KMS-11 (cell line): ENCODE measurements at regions not wholly inside any gene's neighbourhood (a gene's known extent, or its start where the extent isn't known, plus 50 kb on each side); places are given as distances from the start of the nearest gene placed in this dataset.
"Not testable (repeated sequence)": the region's sequence is repeated elsewhere in the genome, so short reads cannot be mapped to it uniquely, and the experiment has no call there.

Source experiments
- H2AFZ ChIP-seq: fragments of 200-600 bp; sonication (generic); 2 replicates; pipeline ENCODE4 v1.6.1; 2016; ENCODE audit warnings: antibody characterized with exemption, mixed run types, low read depth
- H3K27ac ChIP-seq: fragments of 200-600 bp; sonication (generic); 2 replicates; pipeline ENCODE4 v1.6.1; 2016; ENCODE audit warnings: mild to moderate bottlenecking, mixed run types
- H3K27me3 ChIP-seq: fragments of 200-600 bp; sonication (generic); 2 replicates; pipeline ENCODE4 v1.6.1; 2017; ENCODE audit warnings: mild to moderate bottlenecking, low read depth, mixed run types, moderate library complexity; ENCODE audit not compliant: insufficient read depth
- H3K36me3 ChIP-seq: fragments of 200-600 bp; sonication (generic); 2 replicates; pipeline ENCODE4 v1.6.1; 2017; ENCODE audit warnings: mild to moderate bottlenecking, mixed run types; ENCODE audit not compliant: insufficient read depth
- H3K4me1 ChIP-seq: fragments of 200-600 bp; sonication (generic); 2 replicates; pipeline ENCODE4 v1.6.1; 2016; ENCODE audit warnings: mild to moderate bottlenecking, low read depth, mixed run types; ENCODE audit not compliant: poor library complexity, severe bottlenecking
- H3K4me2 ChIP-seq: fragments of 200-600 bp; sonication (generic); 2 replicates; pipeline ENCODE4 v1.7.0; 2016; ENCODE audit warnings: mild to moderate bottlenecking, mixed run types
- H3K4me3 ChIP-seq: fragments of 200-600 bp; sonication (generic); IDR thresholded peaks from 2 replicates; pipeline ENCODE4 v1.6.1; 2017; ENCODE audit warnings: low read depth, low read length, mixed read lengths; ENCODE audit not compliant: insufficient read depth
- H3K79me2 ChIP-seq: fragments of 200-600 bp; sonication (generic); 2 replicates; pipeline ENCODE4 v1.6.1; 2016; ENCODE audit warnings: low read depth, mixed run types; ENCODE audit not compliant: insufficient read depth
- H3K9ac ChIP-seq: fragments of 200-600 bp; sonication (generic); 2 replicates; pipeline ENCODE4 v1.6.1; 2016; ENCODE audit warnings: mild to moderate bottlenecking, mixed run types
- H4K20me1 ChIP-seq: fragments of 200-600 bp; sonication (generic); 2 replicates; pipeline ENCODE4 v1.6.1; 2016; ENCODE audit warnings: mild to moderate bottlenecking, mixed run types; ENCODE audit not compliant: insufficient read depth
- TF ChIP-seq, protein P1 (sequence below): fragments of 200-600 bp; sonication (generic); conservative IDR thresholded peaks from 2 replicates; pipeline ENCODE4 v1.6.1; 2017; ENCODE audit warnings: low read depth, mild to moderate bottlenecking, antibody characterized with exemption, low read length, moderate library complexity, mixed read lengths

DNA sequence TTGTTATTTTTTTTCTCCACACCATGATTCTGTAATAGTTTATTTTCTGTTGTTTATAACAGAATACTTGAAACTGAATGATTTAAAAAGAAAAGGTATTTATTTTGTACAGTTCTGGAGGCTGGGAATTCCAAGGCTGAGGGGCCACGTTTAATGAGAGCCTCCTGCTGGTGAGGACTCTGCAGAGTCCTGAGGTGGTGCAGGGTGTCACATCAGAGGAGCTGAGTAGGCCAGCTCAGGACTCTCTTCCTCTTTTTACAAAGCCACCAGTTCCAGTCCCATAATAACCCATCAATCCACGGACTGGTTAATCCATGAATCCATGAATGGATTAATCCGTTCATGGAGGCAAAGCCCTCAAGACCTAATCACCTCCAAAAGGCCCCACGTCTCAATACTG, 71.6 kb downstream of the TFAP2A start:
- Histone ChIP-seq H3K4me2 (no peak overlapping the region), H2AFZ (no peak overlapping the region), H3K27ac (no peak overlapping the region), H3K27me3 (no peaks in the 10 kb centered on the region), H3K9ac (no peak overlapping the region), H3K36me3 (no peaks in the 10 kb centered on the region), H4K20me1 (no peaks in the 10 kb centered on the region), H3K4me3 (no peak overlapping the region), H3K4me1 (no peaks in the 10 kb centered on the region), H3K79me2 (no peaks in the 10 kb centered on the region)
- TF ChIP-seq, protein P1, sequence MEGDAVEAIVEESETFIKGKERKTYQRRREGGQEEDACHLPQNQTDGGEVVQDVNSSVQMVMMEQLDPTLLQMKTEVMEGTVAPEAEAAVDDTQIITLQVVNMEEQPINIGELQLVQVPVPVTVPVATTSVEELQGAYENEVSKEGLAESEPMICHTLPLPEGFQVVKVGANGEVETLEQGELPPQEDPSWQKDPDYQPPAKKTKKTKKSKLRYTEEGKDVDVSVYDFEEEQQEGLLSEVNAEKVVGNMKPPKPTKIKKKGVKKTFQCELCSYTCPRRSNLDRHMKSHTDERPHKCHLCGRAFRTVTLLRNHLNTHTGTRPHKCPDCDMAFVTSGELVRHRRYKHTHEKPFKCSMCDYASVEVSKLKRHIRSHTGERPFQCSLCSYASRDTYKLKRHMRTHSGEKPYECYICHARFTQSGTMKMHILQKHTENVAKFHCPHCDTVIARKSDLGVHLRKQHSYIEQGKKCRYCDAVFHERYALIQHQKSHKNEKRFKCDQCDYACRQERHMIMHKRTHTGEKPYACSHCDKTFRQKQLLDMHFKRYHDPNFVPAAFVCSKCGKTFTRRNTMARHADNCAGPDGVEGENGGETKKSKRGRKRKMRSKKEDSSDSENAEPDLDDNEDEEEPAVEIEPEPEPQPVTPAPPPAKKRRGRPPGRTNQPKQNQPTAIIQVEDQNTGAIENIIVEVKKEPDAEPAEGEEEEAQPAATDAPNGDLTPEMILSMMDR = no peak

DNA sequence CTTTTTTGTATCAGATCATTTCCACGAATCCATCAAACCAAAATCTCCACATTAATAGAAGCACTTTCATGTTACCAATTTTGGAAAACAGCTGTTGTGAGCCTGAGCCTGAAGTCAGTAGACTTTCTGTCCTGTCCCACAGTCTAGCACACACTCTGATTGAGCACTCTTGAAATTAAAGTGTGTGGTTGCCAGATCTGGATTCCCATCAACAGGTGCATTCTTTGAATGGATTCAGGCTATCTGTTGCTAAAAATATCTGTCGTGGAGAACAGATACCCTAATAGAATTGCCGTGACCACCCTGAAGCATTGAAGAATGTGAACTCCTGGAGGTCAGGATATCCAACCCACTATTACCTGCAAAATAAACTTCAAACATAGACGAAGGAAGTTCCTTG, 73.3 kb downstream of the TFAP2A start:
- Histone ChIP-seq H4K20me1 (no peaks in the 10 kb centered on the region), H3K27ac (no peak overlapping the region), H3K4me3 (no peak overlapping the region), H3K27me3 (no peaks in the 10 kb centered on the region), H3K4me1 (no peaks in the 10 kb centered on the region), H3K36me3 (no peaks in the 10 kb centered on the region), H2AFZ (no peak overlapping the region), H3K9ac (no peak overlapping the region), H3K4me2 (no peak overlapping the region), H3K79me2 (no peaks in the 10 kb centered on the region)
- TF ChIP-seq, protein P1 = no peak

DNA sequence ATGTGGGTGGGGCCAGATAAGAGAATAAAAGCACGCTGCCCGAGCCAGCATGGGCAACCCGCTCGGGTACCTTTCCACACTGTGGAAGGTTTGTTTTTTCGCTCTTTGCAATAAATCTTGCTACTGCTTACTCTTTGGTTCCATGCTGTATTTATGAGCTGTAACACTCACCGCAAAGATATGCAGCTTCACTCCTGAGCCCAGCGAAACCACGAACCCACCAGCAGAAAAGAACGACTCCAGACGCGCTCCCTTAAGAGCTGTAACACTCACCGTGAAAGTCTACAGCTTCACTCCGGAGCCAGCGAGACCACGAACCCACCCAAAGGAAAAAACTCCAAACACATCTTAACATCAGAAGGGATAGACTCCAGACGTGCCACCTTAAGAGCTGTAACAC, 76.7 kb downstream of the TFAP2A start:
- no peaks in the 10 kb centered on the region for H3K4me1 ChIP-seq
- H4K20me1 ChIP-seq = no peaks in the 10 kb centered on the region
- no peak overlapping the region for H3K9ac ChIP-seq
- TF ChIP-seq, protein P1 = no peak
- no peak overlapping the region for H3K4me2 ChIP-seq
- H3K27me3 ChIP-seq = no peaks in the 10 kb centered on the region
- H2AFZ ChIP-seq = no peak overlapping the region
- H3K4me3 ChIP-seq = no peak overlapping the region
- no peaks in the 10 kb centered on the region for H3K79me2 ChIP-seq
- no peaks in the 10 kb centered on the region for H3K36me3 ChIP-seq
- H3K27ac ChIP-seq = no peak overlapping the region

DNA sequence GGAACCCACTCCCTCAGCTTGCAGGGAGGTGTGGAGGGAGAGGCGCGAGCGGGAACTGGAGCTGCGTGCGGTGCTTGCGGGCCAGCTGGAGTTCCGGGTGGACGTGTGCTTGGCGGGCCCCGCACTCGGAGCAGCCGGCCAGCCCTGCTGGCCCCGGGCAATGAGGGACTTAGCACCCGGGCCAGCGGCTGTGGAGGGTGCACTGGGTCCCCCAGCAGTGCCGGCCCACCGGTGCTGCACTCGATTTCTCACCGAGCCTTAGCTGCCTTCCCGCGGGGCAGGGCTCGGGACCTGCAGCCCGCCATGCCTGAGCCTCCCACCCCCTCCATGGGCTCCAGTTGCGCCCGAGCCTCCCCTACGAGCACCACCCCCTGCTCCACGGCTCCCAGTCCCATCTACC, 77.5 kb downstream of the TFAP2A start:
- not testable (repeated sequence) for H3K36me3 ChIP-seq, H3K4me3 ChIP-seq, H3K79me2 ChIP-seq, H3K4me1 ChIP-seq, H3K4me2 ChIP-seq, H3K27ac ChIP-seq, H2AFZ ChIP-seq, H4K20me1 ChIP-seq, H3K9ac ChIP-seq, H3K27me3 ChIP-seq

DNA sequence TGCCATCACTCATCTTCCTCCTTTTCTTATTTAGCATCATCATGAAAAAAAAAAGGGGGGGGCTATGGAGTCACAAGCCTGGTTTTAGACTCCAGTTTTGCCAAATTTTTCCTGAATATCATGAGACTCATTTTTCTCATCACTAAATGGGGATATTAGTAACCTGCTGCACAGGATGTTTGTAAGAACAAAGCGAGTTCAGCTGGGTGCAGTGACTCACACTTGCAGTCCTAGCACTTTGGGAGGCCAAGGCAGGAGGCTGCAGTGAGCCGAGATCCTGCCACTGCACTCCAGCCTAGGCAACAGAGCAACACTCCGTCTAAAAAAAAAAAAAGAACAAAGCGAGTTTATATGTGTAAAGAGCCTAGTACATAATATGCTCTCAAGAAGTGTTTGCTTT, 82.8 kb downstream of the TFAP2A start:
- no peaks in the 10 kb centered on the region for H4K20me1 ChIP-seq
- no peak overlapping the region for H3K9ac ChIP-seq
- no peak overlapping the region for H3K27ac ChIP-seq
- no peak overlapping the region for H3K4me2 ChIP-seq
- no peaks in the 10 kb centered on the region for H3K27me3 ChIP-seq
- no peaks in the 10 kb centered on the region for H3K4me1 ChIP-seq
- H3K36me3 ChIP-seq = no peaks in the 10 kb centered on the region
- TF ChIP-seq, protein P1 = no peak
- no peak overlapping the region for H3K4me3 ChIP-seq
- H3K79me2 ChIP-seq = no peaks in the 10 kb centered on the region
- no peak overlapping the region for H2AFZ ChIP-seq
